OCI-LY1 (cell line): ENCODE measurements at regions not wholly inside any gene's neighbourhood (a gene's known extent, or its start where the extent isn't known, plus 50 kb on each side); places are given as distances from the start of the nearest gene placed in this dataset.

Experiments used
- CTCF ChIP-seq: fragments of 200-600 bp; sonication (generic), shearing (Covaris generic); IDR thresholded peaks from 2 replicates; pipeline ENCODE4 v1.5.1; 2017; ENCODE audit warnings: mild to moderate bottlenecking, antibody characterized with exemption, low read length, moderate library complexity, mixed read lengths
- EZH2 ChIP-seq: fragments of 200-600 bp; sonication (generic), shearing (Covaris generic); IDR thresholded peaks from 2 replicates; pipeline ENCODE4 v1.8.0; 2017; ENCODE audit warnings: borderline replicate concordance, mixed run types, mild to moderate bottlenecking, antibody characterized with exemption, low read length, moderate library complexity, mixed read lengths

DNA sequence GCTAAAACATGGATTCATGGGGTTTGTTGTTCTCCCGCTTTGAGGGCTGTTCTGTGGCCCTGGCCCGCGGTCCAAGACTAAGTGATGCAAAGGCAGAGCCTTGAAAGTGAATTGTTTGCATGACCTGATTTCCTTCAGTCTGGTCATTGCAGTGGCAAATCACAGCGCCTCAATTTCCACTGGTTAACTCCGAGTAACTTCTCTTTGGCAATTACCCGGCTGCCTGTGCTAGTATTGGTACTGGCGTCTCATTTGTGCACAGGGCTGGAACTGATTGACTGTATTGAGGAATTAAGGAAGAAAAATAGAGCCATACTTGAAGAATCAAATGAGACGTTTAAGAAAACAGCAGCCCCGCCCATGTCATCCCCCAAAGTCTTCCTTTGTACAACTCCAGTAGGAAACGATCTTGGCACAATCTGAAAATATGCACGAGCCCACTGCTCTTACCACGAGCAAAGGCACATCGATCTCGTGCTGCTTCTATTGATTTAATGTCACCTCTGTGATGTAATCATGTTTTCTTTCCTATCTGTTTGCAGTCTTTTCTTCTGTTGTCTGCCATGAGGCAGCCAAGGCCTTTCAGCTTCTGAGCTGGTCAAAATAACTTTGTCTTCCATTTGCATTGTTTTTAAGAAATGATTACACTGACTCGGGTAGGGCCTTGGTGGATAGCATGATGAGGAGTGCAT, 60.6 kb upstream of the SHH start:
- TF ChIP-seq CTCF (no peak), EZH2 (no peak)
